GM12864 (cell line): ENCODE measurements at regions not wholly inside any gene's neighbourhood (a gene's known extent, or its start where the extent isn't known, plus 50 kb on each side); places are given as distances from the start of the nearest gene placed in this dataset.
"Not testable (repeated sequence)": the region's sequence is repeated elsewhere in the genome, so short reads cannot be mapped to it uniquely, and the experiment has no call there.

Experiments
- DNase-seq: peaks from one replicate; pipeline ENCODE4 v3.0.0-alpha.2; 2011; ENCODE audit warnings: low read depth
- H3K4me3 ChIP-seq: 2 replicates; pipeline ENCODE4 v1.5.1; 2011; ENCODE audit warnings: mild to moderate bottlenecking, low read depth, low read length, control low read depth
- CTCF ChIP-seq: IDR thresholded peaks from 2 replicates; pipeline ENCODE4 v1.5.1; 2011; ENCODE audit warnings: low read depth, mild to moderate bottlenecking, moderate library complexity, low read length, control low read depth, inconsistent platforms; ENCODE audit errors: missing control alignments

DNA sequence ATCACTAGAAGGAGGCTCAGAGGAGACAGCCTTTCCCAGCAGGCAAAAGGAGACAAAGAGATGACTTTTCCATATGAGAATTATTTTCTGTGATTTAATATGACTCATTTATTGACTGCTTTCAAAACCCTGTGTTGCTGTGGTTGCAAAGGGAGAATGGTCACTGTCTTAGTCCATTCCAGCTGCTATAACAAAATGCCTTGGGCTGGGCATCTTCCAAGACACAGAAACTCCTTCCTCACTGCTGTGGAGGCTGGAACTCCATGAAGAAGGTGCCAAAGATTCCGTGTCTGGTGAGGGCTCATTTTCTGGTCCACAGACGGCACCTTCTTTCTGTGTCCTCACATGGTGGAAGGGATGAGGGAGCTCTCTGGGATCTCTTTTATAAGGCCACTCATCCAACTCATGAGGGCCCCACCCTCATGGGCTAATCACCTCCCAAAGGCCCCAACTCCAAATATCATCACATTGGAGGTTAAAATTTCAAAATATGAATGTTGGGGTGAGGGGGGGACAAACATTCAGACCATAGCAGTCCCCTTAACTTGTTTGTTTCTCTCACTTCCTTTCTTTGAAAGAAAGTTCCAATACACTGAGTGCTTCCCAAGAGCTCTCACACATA, 252.1 kb upstream of the RAB4A start:
- no peak for DNase-seq
- H3K4me3 ChIP-seq, result no peak overlapping the region
- no peak for TF ChIP-seq CTCF

DNA sequence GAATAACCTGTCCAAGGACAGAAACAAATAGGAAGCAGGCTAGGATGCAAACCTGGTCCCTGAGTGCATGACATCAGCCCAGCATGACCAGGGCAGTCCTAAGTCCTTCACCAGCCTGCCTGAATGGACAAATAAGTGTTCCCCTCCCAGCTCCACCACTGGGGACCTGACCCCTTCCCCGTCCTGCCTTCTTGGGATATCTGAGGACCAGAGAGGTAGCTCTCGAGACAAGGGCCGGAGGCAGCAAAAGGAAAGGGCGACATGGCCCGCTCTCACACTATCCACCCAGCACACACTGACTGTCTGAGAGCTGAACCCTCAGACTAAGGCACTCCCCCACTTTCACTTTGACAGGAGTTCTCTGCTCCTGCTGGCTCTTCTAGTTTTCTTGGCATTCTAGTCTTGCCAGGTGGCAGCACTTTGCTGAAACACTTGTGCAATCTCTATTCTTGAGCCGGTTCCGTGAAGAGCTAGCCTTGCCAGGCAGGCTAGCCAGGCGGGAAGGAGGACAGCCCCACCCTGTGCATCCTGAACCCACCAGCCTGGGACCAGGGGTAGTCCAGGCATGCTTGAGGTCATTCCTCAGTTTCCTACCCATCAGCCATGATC, 251.1 kb upstream of the RAB4A start:
- no peak for DNase-seq
- no peak for TF ChIP-seq CTCF
- no peak overlapping the region for H3K4me3 ChIP-seq

DNA sequence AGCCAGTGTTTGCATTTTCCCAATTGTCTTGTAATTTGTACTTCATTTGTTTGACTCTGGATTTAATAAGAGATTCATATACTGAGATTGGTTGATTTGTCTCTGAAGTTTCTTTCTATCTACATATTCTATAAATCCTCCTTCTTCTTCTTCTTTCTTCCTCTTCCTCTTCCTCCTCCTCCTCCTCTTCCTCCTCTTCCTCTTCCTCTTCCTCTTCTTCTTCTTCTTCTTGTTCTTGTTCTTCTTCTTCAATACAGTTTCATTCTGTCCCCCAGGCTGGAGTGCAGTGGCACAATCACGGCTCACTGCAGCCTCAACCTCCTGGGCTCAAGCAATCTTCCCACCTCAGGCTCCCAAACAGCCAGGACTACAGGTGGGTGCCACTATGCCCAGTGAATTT, 249.9 kb upstream of the RAB4A start:
- DNase-seq, H3K4me3 ChIP-seq: not testable (repeated sequence)

DNA sequence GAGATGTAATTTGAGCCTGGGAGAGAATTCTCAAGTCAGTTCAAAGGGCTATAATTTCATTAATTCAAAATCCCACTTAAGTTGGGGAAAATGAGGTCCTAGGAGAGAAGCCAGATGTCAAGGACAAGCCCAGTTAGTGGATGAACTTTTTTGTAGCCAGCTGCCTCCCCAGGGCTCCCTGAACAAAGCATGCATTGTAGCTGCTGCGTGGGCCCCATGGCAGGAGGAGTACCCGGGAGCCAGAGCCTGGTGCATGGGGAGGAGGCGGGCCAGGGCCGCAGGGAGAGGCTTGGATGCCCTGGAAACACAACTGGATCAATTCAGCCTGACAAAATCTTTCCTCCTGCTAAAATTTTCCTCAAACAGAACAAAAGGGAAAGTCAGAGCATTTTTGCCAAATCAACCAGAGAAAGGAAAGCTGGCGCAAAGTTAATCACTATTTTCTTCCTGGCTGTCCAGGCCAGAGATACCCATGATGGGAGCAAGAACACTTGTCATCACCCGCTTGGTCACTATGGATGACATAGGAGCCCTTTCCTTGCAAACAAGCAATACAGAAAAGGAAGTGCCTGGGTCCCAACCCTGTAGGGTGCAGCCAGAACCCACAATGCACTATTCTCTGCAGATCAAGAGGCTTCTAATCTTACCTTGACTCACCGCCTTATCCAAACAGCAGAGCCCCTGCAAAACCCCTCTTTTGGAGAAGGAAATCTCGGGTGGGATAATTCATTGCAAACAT, 248.1 kb upstream of the RAB4A start:
- no peak for DNase-seq
- no peak for TF ChIP-seq CTCF
- H3K4me3 ChIP-seq, result no peak overlapping the region

DNA sequence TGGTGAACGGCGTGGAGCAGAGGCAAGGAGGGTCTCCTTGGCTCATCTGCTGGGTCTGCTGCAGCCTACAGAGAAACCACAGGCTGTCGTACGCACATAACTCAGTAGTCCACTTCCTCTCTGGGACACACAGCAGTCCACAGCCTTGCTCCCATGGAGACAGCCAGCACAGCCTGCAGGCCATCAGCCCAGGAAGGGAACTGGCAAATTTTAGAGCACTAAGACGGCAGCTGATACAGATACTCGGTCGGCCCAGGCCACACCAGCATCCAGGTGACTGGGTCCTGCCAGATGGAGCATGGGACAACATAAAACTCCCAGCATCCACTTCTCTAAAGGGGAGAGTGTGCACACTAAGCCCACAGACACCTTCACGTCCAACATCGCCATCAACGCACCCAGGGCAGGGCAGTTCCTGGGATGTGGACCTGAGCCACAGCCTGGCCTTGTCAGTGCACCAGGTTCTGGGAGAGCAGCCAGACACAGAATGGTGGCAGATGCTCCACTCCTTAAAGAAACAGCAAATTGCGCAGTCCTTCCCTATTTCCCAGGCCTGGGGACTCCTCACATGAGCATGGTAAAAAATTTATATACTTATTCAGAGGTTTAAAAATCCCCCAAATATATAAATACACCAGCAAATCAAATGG, 247.1 kb upstream of the RAB4A start:
- no peak overlapping the region for H3K4me3 ChIP-seq
- TF ChIP-seq CTCF, result no peak
- no peak for DNase-seq

DNA sequence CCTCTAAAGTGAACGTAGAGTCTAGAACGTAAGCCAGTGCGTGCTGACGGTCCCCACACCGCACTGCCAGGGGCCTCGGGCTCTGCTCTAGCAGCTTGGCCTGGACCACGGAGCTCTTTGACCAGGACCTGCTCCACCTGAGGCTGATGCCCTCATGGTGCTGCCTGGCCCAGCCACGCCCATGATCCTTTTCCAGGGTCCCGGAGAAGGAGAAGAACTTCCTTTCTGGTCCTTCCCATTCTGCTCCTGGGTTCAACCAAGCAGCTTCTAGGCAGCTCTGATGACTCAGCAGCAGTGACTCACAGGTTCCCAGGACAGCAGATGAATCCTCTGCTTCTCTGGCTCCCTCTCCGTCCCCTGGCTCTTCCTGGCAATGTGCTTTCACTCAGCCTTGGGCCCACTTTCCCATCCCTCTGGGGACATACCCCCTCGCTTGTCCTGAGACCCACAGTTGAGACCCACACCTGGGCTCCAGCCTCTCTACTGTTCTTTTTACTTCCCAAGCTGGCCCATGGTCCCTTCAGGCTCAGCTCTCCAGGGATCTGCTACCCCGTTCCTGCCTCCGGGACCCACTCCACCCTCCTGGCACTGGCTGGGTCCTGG, 246.3 kb upstream of the RAB4A start:
- no peak for TF ChIP-seq CTCF
- no peak overlapping the region for H3K4me3 ChIP-seq
- no peak for DNase-seq

DNA sequence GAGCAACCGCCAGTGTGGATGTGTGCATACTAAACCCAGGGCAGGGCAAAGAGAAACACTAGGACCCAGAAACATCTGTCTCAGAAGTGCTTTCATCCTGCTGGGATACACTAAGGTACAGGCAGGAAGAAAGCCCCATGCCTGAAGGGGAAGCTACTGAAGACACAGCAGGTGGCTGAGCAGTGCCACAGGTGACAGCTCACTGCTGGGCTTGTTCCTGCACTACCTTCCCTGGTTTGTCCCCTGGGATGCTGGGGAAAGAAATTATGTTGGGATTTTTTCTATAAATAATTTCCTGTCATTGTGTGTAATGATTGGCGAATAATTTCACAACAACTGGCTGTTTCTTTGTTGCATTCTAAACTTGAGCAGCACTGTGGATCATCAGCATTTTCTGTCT, 245.3 kb upstream of the RAB4A start:
- no peak for TF ChIP-seq CTCF
- no peak for DNase-seq
- no peak overlapping the region for H3K4me3 ChIP-seq
